C4-2B (cell line): ENCODE measurements at regions not wholly inside any gene's neighbourhood (a gene's known extent, or its start where the extent isn't known, plus 50 kb on each side); places are given as distances from the start of the nearest gene placed in this dataset.

Experiments
- ZFX ChIP-seq: fragments of 450-650 bp; IDR thresholded peaks from 2 replicates; pipeline ENCODE4 v1.6.1; 2017
- TF ChIP-seq, protein P1 (sequence below): fragments of 450-650 bp; conservative IDR thresholded peaks from 2 replicates; pipeline ENCODE4 v1.5.1; 2017; ENCODE audit warnings: mild to moderate bottlenecking

DNA sequence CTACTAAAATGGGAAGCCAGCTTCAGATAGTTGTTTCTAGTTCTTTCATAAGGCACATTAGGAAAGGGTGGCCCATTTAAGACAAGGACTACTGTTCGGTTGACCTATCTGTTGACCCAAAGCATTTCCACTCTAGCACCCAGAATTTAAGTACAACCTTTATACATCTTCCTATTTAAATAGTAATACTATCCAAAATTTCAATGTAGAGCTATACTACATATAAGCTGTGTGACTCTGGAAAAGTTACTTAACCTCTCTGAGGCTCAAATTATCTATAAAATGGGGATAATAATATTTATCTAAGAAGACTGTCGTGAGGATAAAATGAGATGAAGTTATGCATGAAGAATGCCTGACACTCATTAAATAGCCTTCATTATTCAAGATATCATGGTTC is 82.0 kb upstream of the TMEM164 start:
- TF ChIP-seq, protein P1, sequence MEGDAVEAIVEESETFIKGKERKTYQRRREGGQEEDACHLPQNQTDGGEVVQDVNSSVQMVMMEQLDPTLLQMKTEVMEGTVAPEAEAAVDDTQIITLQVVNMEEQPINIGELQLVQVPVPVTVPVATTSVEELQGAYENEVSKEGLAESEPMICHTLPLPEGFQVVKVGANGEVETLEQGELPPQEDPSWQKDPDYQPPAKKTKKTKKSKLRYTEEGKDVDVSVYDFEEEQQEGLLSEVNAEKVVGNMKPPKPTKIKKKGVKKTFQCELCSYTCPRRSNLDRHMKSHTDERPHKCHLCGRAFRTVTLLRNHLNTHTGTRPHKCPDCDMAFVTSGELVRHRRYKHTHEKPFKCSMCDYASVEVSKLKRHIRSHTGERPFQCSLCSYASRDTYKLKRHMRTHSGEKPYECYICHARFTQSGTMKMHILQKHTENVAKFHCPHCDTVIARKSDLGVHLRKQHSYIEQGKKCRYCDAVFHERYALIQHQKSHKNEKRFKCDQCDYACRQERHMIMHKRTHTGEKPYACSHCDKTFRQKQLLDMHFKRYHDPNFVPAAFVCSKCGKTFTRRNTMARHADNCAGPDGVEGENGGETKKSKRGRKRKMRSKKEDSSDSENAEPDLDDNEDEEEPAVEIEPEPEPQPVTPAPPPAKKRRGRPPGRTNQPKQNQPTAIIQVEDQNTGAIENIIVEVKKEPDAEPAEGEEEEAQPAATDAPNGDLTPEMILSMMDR = no peak
- no peak for TF ChIP-seq ZFX
